ENCODE measurements at regions not wholly inside any gene's neighbourhood (a gene's known extent, or its start where the extent isn't known, plus 50 kb on each side); places are given as distances from the start of the nearest gene placed in this dataset.
A peak's percentile ranks its signal among the peaks of the same experiment; 100 is the strongest.

DNA sequence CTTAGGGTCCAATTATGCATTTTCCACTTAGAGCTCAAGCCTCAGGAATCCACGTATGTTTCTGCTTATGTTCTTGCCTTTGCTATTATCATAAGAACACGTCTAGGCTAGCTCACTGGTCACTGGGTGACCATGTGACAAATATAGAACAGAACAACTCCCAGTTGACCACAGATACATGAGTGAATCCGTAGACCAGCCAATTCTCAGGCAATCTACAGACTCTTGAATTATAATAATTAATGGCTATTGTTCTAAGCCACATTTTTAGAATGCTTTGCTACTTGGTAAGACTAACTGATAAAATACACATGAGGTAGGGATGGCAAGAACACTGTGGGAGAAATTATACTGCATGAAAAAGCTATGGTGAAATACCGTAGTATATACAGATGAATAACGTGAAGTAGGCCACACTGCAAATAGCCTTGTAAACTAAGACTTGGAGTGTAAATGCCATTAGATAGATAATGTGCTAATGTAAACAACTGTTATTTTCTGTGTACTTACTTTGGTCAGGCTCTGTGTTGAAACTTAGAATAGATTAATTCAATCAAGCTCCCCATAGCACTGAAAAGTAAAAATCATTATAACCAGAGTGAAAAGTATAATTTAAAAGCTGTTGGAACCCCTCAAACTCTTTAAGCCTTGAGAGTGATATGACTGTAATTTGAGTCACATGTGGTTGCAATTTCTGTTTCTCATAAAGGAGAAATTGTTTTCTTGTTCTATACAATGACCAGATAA is 366.2 kb upstream of the CCDC179 start:
- H3K36me3 ChIP-seq (replicated peaks; ENCODE audit: low read depth, low read length): no peaks in the 10 kb centered on the region
- H3K27me3 ChIP-seq (ENCODE audit: low read depth, low read length): no peaks in the 10 kb centered on the region
- H2AFZ ChIP-seq (ENCODE audit: low read depth, low read length): 0 out of 2 replicates have a peak overlapping the region, but pooled peaks have one; percentile 23
- no peaks in the 10 kb centered on the region for H4K20me1 ChIP-seq (ENCODE audit: insufficient read depth, low read length)
- H3K4me3 ChIP-seq (ENCODE audit: low read length): no peak overlapping the region
- H3K4me2 ChIP-seq (ENCODE audit: low read length): no peak overlapping the region
- no peaks in the 10 kb centered on the region for H3K9me3 ChIP-seq (ENCODE audit: insufficient read depth, low read length)
- no peak overlapping the region for H3K27ac ChIP-seq (ENCODE audit: low read length)
- no peaks in the 10 kb centered on the region for H3K79me2 ChIP-seq (ENCODE audit: low read length)
- TF ChIP-seq EZH2phosphoT487 (IDR thresholded peaks at IDR 0.05; ENCODE audit: low read depth): no peak
- TF ChIP-seq, protein P1, sequence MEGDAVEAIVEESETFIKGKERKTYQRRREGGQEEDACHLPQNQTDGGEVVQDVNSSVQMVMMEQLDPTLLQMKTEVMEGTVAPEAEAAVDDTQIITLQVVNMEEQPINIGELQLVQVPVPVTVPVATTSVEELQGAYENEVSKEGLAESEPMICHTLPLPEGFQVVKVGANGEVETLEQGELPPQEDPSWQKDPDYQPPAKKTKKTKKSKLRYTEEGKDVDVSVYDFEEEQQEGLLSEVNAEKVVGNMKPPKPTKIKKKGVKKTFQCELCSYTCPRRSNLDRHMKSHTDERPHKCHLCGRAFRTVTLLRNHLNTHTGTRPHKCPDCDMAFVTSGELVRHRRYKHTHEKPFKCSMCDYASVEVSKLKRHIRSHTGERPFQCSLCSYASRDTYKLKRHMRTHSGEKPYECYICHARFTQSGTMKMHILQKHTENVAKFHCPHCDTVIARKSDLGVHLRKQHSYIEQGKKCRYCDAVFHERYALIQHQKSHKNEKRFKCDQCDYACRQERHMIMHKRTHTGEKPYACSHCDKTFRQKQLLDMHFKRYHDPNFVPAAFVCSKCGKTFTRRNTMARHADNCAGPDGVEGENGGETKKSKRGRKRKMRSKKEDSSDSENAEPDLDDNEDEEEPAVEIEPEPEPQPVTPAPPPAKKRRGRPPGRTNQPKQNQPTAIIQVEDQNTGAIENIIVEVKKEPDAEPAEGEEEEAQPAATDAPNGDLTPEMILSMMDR (IDR thresholded peaks at IDR 0.05; ENCODE audit: low read depth, low read length): no peak
- H3K4me1 ChIP-seq (ENCODE audit: low read length): no peaks in the 10 kb centered on the region
- no peak overlapping the region for H3K9ac ChIP-seq (ENCODE audit: low read length)

DNA sequence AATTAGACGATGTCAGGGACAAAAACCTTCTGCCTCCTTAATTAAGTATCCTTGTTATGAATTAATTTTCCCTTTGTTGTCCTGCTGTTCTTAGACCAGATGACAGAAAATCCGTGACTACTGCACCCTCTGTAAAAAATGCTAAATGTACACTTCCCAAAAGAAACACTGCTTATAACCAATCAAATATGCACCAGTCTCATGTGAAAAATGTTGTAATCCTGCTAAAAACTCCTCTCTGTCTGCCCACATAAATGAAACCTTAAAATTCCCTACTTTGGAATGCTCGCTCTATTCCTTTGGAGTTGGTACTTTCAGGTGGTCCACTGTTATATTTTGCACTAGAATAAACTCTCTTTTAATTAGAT is 366.8 kb upstream of the CCDC179 start:
- Histone ChIP-seq H3K27me3 (ENCODE audit: low read depth, low read length) (no peaks in the 10 kb centered on the region), H3K9ac (ENCODE audit: low read length) (no peak overlapping the region), H3K27ac (ENCODE audit: low read length) (no peak overlapping the region), H3K9me3 (ENCODE audit: insufficient read depth, low read length) (no peaks in the 10 kb centered on the region), H3K79me2 (ENCODE audit: low read length) (no peaks in the 10 kb centered on the region), H3K4me1 (ENCODE audit: low read length) (no peaks in the 10 kb centered on the region), H4K20me1 (ENCODE audit: insufficient read depth, low read length) (no peaks in the 10 kb centered on the region), H2AFZ (ENCODE audit: low read depth, low read length) (no peak overlapping the region), H3K4me3 (ENCODE audit: low read length) (no peak overlapping the region), H3K36me3 (replicated peaks; ENCODE audit: low read depth, low read length) (no peaks in the 10 kb centered on the region), H3K4me2 (ENCODE audit: low read length) (no peak overlapping the region)
- no peak for TF ChIP-seq EZH2phosphoT487 (IDR thresholded peaks at IDR 0.05; ENCODE audit: low read depth)
- TF ChIP-seq, protein P1 (IDR thresholded peaks at IDR 0.05; ENCODE audit: low read depth, low read length): no peak

DNA sequence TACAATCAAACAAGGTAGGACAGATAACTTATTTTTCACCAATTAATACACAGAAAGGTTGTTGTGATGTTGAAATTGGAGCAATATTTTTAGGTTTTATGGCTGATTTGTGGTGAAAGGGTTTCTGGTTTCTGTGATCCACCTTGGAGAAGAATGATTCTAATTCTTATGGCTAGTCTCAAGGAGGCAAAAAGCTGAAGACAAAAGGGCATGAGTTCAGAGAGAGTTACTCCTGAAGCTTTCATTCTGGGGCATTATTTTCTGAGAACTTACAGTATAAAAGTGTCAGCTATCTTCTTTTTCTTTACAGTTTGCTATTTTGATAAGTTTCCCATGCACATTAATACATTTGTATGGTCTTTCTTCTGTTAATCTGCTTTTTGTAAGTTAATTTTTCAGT is 372.4 kb upstream of the CCDC179 start:
- H3K27ac ChIP-seq (ENCODE audit: low read length): no peak overlapping the region
- H3K4me2 ChIP-seq (ENCODE audit: low read length): no peak overlapping the region
- H4K20me1 ChIP-seq (ENCODE audit: insufficient read depth, low read length): no peaks in the 10 kb centered on the region
- H3K9me3 ChIP-seq (ENCODE audit: insufficient read depth, low read length): no peaks in the 10 kb centered on the region
- H3K9ac ChIP-seq (ENCODE audit: low read length): no peak overlapping the region
- H3K4me1 ChIP-seq (ENCODE audit: low read length): no peaks in the 10 kb centered on the region
- no peaks in the 10 kb centered on the region for H3K36me3 ChIP-seq (replicated peaks; ENCODE audit: low read depth, low read length)
- no peak overlapping the region for H3K4me3 ChIP-seq (ENCODE audit: low read length)
- H3K79me2 ChIP-seq (ENCODE audit: low read length): no peaks in the 10 kb centered on the region
- no peaks in the 10 kb centered on the region for H3K27me3 ChIP-seq (ENCODE audit: low read depth, low read length)
- H2AFZ ChIP-seq (ENCODE audit: low read depth, low read length): no peak overlapping the region
- TF ChIP-seq, protein P1 (IDR thresholded peaks at IDR 0.05; ENCODE audit: low read depth, low read length): no peak
- no peak for TF ChIP-seq EZH2phosphoT487 (IDR thresholded peaks at IDR 0.05; ENCODE audit: low read depth)

GRCh38 chr11:23233075-23233474 is 372.8 kb upstream of the CCDC179 start:
- no peaks in the 10 kb centered on the region for H3K79me2 ChIP-seq (ENCODE audit: low read length)
- no peaks in the 10 kb centered on the region for H3K4me1 ChIP-seq (ENCODE audit: low read length)
- no peaks in the 10 kb centered on the region for H3K9me3 ChIP-seq (ENCODE audit: insufficient read depth, low read length)
- H3K36me3 ChIP-seq (replicated peaks; ENCODE audit: low read depth, low read length): no peaks in the 10 kb centered on the region
- H3K27me3 ChIP-seq (ENCODE audit: low read depth, low read length): no peaks in the 10 kb centered on the region
- H3K4me3 ChIP-seq (ENCODE audit: low read length): no peak overlapping the region
- H3K9ac ChIP-seq (ENCODE audit: low read length): no peak overlapping the region
- TF ChIP-seq, protein P1 (IDR thresholded peaks at IDR 0.05; ENCODE audit: low read depth, low read length): no peak
- no peak for TF ChIP-seq EZH2phosphoT487 (IDR thresholded peaks at IDR 0.05; ENCODE audit: low read depth)
- H4K20me1 ChIP-seq (ENCODE audit: insufficient read depth, low read length): no peaks in the 10 kb centered on the region
- no peak overlapping the region for H3K27ac ChIP-seq (ENCODE audit: low read length)
- H2AFZ ChIP-seq (ENCODE audit: low read depth, low read length): no peak overlapping the region
- no peak overlapping the region for H3K4me2 ChIP-seq (ENCODE audit: low read length)
